H1 (cell line): ENCODE measurements at regions not wholly inside any gene's neighbourhood (a gene's known extent, or its start where the extent isn't known, plus 50 kb on each side); places are given as distances from the start of the nearest gene placed in this dataset.

Experiments
- CTCF ChIP-seq, 3 experiments: IDR thresholded peaks; 1 replicate in 2 of 3; 2 replicates in 1 of 3; pipeline versions ENCODE4 v1.5.1 to v1.6.1; 2011; ENCODE audit warnings: low read length in 3 of 3, mild to moderate bottlenecking in 3 of 3, inconsistent platforms in 2 of 3, low read depth in 1 of 3, moderate library complexity in 1 of 3; ENCODE audit not compliant: insufficient read depth in 1 of 3; ENCODE audit errors: control extremely low read depth in 1 of 3
- SIX5 ChIP-seq: IDR thresholded peaks from 2 replicates; pipeline ENCODE4 v1.6.1; 2011; ENCODE audit warnings: mild to moderate bottlenecking, low read depth, low read length
- TAF7 ChIP-seq: optimal IDR thresholded peaks from 2 replicates; pipeline ENCODE3; 2011; ENCODE audit warnings: low read depth, mild to moderate bottlenecking, inconsistent platforms, low read length, moderate library complexity, borderline replicate concordance
- USF2 ChIP-seq: IDR thresholded peaks from 2 replicates; pipeline ENCODE4 v1.6.1; 2011; ENCODE audit warnings: low read length, improper control_type of control experiment

GRCh38 chr2:150043172-150043500 is 444.3 kb downstream of the RND3 start (continued):
- TF ChIP-seq TAF7 (no peak), SIX5 (no peak), USF2 (no peak), CTCF (IDR thresholded peaks at IDR 0.05; ENCODE audit: control extremely low read depth in 1 of 3, insufficient read depth in 1 of 3, low read depth in 1 of 3, low read length in 3 of 3) (no peak)
